Glutamatergic neuron (in vitro differentiated cells): ENCODE measurements at regions not wholly inside any gene's neighbourhood (a gene's known extent, or its start where the extent isn't known, plus 50 kb on each side); places are given as distances from the start of the nearest gene placed in this dataset.

Experiments used
- DNase-seq: peaks from one replicate; pipeline ENCODE4 v3.0.0; 2022
- H3K27ac Mint-ChIP-seq: one replicate; pipeline ENCODE4 v1.8.0; 2020; ENCODE audit warnings: mild to moderate bottlenecking, mixed read lengths, inconsistent platforms; ENCODE audit not compliant: unreplicated experiment
- H3K27me3 Mint-ChIP-seq: one replicate; pipeline ENCODE4 v1.8.0; 2020; ENCODE audit warnings: mild to moderate bottlenecking, moderate library complexity, mixed read lengths, inconsistent platforms; ENCODE audit not compliant: unreplicated experiment
- H3K36me3 Mint-ChIP-seq: one replicate; pipeline ENCODE4 v1.8.0; 2020; ENCODE audit warnings: mild to moderate bottlenecking, mixed read lengths, inconsistent platforms; ENCODE audit not compliant: unreplicated experiment
- H3K4me1 Mint-ChIP-seq: one replicate; pipeline ENCODE4 v1.8.0; 2020; ENCODE audit warnings: mild to moderate bottlenecking, low read depth, mixed read lengths, inconsistent platforms; ENCODE audit not compliant: unreplicated experiment
- H3K4me3 Mint-ChIP-seq: one replicate; pipeline ENCODE4 v1.8.0; 2020; ENCODE audit warnings: mild to moderate bottlenecking, mixed read lengths, inconsistent platforms; ENCODE audit not compliant: unreplicated experiment
- H3K9me3 Mint-ChIP-seq: one replicate; pipeline ENCODE4 v1.8.0; 2020; ENCODE audit warnings: mild to moderate bottlenecking, moderate library complexity, mixed read lengths, inconsistent platforms; ENCODE audit not compliant: unreplicated experiment
- TF ChIP-seq, protein P1 (sequence below): fragments of 200-600 bp; sonication (generic); IDR thresholded peaks from one replicate; pipeline ENCODE4 v1.5.0; 2021; ENCODE audit not compliant: partially characterized antibody, unreplicated experiment

GRCh38 chr10:110397856-110398255 is 93.1 kb upstream of the SMNDC1 start:
- Mint-ChIP-seq H3K9me3 (peaks cover 3% of the 10 kb centered on the region), H3K4me3 (no peak overlapping the region), H3K36me3 (no peaks in the 10 kb centered on the region), H3K27me3 (peaks cover 9% of the 10 kb centered on the region), H3K27ac (no peak overlapping the region), H3K4me1 (peaks cover 7% of the 10 kb centered on the region)
- TF ChIP-seq, protein P1, sequence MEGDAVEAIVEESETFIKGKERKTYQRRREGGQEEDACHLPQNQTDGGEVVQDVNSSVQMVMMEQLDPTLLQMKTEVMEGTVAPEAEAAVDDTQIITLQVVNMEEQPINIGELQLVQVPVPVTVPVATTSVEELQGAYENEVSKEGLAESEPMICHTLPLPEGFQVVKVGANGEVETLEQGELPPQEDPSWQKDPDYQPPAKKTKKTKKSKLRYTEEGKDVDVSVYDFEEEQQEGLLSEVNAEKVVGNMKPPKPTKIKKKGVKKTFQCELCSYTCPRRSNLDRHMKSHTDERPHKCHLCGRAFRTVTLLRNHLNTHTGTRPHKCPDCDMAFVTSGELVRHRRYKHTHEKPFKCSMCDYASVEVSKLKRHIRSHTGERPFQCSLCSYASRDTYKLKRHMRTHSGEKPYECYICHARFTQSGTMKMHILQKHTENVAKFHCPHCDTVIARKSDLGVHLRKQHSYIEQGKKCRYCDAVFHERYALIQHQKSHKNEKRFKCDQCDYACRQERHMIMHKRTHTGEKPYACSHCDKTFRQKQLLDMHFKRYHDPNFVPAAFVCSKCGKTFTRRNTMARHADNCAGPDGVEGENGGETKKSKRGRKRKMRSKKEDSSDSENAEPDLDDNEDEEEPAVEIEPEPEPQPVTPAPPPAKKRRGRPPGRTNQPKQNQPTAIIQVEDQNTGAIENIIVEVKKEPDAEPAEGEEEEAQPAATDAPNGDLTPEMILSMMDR: no peak
- no peak for DNase-seq

DNA sequence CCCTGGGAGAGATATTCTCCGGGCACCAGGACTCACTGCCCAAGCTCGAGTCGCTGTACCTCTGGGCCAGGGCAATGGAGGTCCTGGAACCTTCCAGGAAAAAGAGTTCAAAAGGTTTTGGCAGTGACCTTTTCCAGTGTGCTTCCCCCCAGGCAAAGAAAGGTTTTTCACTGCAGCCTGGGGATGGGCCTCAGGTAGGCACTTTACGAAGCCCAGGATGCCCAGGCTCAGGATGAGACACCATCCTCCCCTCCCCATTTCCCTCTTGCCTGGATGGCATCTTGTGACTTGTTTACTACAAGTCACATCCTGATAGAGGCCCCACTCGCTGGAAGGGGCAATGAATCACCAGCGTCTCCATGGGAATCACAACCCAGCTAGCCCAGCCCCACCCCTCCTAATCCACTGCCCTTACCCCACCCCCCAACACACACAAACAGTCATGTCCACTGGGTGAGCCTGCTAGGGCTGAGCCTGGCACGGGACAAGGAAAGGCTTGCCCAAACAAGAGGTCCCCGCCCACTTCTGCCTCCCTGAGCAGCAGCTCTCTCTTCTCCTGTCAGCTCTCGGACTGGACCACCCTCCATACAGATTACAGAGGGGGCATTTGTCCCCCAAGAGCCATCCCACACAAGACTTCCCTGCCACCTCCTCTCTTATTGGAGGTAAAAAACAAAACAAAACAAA is 93.8 kb upstream of the SMNDC1 start:
- Mint-ChIP-seq H3K27ac (no peak overlapping the region), H3K4me1 (peaks cover 5% of the 10 kb centered on the region), H3K27me3 (peaks cover 5% of the 10 kb centered on the region), H3K4me3 (no peak overlapping the region), H3K9me3 (peaks cover 3% of the 10 kb centered on the region), H3K36me3 (no peaks in the 10 kb centered on the region)
- TF ChIP-seq, protein P1: no peak
- no peak for DNase-seq

DNA sequence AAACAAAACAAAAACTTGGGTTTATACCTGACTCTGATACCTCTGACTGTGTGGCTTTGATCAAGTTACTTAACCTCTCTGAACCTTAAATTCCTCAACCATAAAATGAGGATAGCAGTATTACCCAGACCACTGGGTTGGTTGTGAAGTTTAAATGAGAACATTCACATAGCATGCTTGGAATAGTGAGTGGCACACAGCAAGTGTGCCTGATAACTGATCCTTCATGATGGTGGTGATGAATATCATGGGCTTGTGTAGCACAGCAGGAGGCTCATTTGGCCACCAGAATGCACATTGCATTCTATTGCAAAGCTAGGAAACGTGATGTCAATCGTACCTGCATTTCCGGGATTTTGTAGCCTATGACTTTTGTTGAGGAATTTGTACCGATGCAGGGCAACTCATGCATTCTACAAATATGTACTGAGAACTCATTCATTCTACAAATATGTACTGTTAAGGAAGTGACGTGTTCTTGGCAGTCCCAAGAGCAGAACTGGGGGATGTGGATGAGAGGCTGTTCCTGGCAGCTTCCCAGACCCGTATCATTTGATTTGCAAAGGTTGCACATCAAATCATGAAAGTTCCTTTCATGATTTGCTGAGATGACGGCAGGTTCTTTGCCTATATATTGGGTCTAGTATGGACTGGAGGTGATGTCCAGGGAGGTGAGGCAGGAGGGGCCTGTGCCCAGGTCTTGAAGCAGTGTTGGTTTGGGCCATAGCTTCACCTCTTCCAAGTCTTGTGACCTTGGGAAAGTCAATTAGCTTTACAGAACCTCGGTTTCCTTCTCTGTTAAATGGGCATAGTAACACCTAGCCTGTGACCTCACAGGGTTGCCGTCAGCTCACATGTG is 94.6 kb upstream of the SMNDC1 start:
- Mint-ChIP-seq H3K9me3 (peaks cover 2% of the 10 kb centered on the region), H3K27ac (no peak overlapping the region), H3K27me3 (peaks cover 3% of the 10 kb centered on the region), H3K36me3 (no peaks in the 10 kb centered on the region), H3K4me3 (no peak overlapping the region), H3K4me1 (peaks cover 3% of the 10 kb centered on the region)
- no peak for DNase-seq
- TF ChIP-seq, protein P1: no peak

DNA sequence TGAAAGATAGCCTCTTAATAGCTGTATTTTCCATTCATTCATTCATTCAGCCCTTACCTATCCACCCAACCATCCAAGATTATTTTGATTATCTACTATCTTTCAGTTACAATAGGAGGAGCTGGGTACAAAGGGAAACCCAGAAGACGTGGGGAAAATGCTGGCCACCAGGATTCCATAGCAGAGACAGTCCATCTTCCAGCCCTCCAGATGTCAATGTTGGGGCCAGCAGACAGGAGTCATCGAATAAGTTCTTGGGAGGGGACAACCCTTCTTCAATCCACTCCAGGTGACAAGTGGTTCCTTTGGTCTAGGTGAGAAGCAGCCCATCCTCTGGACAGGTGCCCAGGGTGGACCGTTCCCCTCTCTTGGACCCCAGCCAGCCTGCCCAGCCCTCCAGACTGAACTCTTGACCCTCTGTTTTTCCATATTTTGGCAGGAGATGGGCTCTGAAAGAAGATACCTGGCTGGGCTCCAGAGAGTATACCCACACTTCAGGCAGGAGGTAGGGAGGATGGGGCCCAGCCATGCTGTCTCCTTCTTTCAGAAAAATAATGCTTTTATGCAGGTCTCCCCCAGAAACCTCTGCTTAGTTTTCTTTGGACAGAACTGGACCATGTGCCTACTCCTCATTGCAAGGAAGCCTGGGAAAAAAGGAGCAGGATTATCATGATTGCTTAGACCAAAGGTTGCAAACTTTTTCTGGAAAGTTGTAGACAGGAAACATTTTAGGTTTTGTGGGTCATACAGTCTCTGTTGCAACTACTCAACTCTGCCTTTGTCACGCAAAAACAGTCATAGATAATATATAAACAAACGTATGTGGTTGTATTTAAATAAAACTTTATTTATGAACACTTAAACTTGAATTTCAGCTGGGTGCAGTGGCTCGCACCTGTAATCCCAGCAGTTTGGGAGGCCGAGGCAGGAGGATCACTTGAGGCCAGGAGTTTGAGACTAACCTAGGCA is 95.5 kb upstream of the SMNDC1 start:
- no peak overlapping the region for H3K4me3 Mint-ChIP-seq

More for the DNA sequence above, 95.5 kb upstream of the SMNDC1 start:
- DNase-seq: no peak
- Mint-ChIP-seq H3K36me3 (no peaks in the 10 kb centered on the region), H3K27ac (no peak overlapping the region), H3K4me1 (peaks cover 3% of the 10 kb centered on the region), H3K27me3 (peaks cover 3% of the 10 kb centered on the region), H3K9me3 (no peaks in the 10 kb centered on the region)
- TF ChIP-seq, protein P1: no peak
